DND-41 (cell line): ENCODE measurements at regions not wholly inside any gene's neighbourhood (a gene's known extent, or its start where the extent isn't known, plus 50 kb on each side); places are given as distances from the start of the nearest gene placed in this dataset.

ENCODE experiments used
- EZH2 ChIP-seq: IDR thresholded peaks from 3 replicates; pipeline ENCODE4 v1.6.1; 2012; ENCODE audit warnings: borderline replicate concordance, low read depth, mild to moderate bottlenecking, moderate library complexity, low read length, inconsistent platforms; ENCODE audit not compliant: severe bottlenecking
- TF ChIP-seq, protein P1 (sequence below): IDR thresholded peaks from 2 replicates; pipeline ENCODE4 v1.5.1; 2012; ENCODE audit warnings: borderline replicate concordance, low read length, moderate library complexity, mild to moderate bottlenecking; ENCODE audit not compliant: poor library complexity, severe bottlenecking; ENCODE audit errors: extremely low read depth

DNA sequence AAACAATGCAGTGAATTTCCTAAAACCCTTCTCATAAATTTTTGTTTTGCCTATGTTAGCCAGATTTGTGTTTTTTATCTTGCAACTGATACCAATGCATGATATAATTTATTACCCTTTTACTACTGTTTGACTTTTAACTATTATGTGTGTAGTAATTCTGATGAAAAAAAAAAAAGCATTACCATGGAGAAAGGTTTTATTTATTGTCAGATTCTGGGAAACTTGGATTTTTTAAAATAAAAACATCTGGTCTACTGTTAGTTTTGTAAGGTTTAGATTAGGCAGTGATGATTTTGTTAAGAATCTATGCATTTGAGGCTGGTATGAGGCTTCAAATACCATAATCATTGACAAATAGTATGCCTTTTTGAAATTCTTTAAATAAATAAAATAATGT, 470.4 kb upstream of the ROBO1 start:
- TF ChIP-seq, protein P1, sequence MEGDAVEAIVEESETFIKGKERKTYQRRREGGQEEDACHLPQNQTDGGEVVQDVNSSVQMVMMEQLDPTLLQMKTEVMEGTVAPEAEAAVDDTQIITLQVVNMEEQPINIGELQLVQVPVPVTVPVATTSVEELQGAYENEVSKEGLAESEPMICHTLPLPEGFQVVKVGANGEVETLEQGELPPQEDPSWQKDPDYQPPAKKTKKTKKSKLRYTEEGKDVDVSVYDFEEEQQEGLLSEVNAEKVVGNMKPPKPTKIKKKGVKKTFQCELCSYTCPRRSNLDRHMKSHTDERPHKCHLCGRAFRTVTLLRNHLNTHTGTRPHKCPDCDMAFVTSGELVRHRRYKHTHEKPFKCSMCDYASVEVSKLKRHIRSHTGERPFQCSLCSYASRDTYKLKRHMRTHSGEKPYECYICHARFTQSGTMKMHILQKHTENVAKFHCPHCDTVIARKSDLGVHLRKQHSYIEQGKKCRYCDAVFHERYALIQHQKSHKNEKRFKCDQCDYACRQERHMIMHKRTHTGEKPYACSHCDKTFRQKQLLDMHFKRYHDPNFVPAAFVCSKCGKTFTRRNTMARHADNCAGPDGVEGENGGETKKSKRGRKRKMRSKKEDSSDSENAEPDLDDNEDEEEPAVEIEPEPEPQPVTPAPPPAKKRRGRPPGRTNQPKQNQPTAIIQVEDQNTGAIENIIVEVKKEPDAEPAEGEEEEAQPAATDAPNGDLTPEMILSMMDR = no peak
- TF ChIP-seq EZH2 = no peak
